OCI-LY1 (cell line): ENCODE measurements at regions not wholly inside any gene's neighbourhood (a gene's known extent, or its start where the extent isn't known, plus 50 kb on each side); places are given as distances from the start of the nearest gene placed in this dataset.
A peak's percentile ranks its signal among the peaks of the same experiment; 100 is the strongest.

ENCODE experiments used
- H2AFZ ChIP-seq: fragments of 200-600 bp; sonication (generic), shearing (Covaris generic); 2 replicates; pipeline ENCODE4 v1.6.0; 2014; ENCODE audit warnings: antibody characterized with exemption, mild to moderate bottlenecking, low read length
- H3F3A ChIP-seq: fragments of 200-600 bp; sonication (generic), shearing (Covaris generic); 2 replicates; pipeline ENCODE4 v1.6.0; 2014; ENCODE audit warnings: mild to moderate bottlenecking, antibody characterized with exemption, low read length, moderate library complexity; ENCODE audit not compliant: insufficient read depth
- H3K27ac ChIP-seq: fragments of 200-600 bp; sonication (generic); 2 replicates; pipeline ENCODE4 v1.5.1; 2014; ENCODE audit warnings: low read length, mixed run types, mild to moderate bottlenecking, low read depth; ENCODE audit not compliant: poor library complexity, severe bottlenecking
- H3K27me3 ChIP-seq: fragments of 200-600 bp; sonication (generic); 2 replicates; pipeline ENCODE4 v1.6.0; 2014; ENCODE audit warnings: antibody characterized with exemption, mild to moderate bottlenecking, low read length, moderate library complexity; ENCODE audit not compliant: insufficient read depth
- H3K36me3 ChIP-seq: fragments of 200-600 bp; sonication (generic); 2 replicates; pipeline ENCODE4 v1.6.1; 2014; ENCODE audit warnings: mild to moderate bottlenecking, antibody characterized with exemption, low read length, moderate library complexity, mixed read lengths; ENCODE audit not compliant: insufficient read depth
- H3K4me1 ChIP-seq: fragments of 200-600 bp; sonication (generic); 2 replicates; pipeline ENCODE4 v1.5.1; 2014; ENCODE audit warnings: mild to moderate bottlenecking, low read length, moderate library complexity; ENCODE audit not compliant: insufficient read depth, severe bottlenecking
- H3K4me2 ChIP-seq: fragments of 200-600 bp; sonication (generic), shearing (Covaris generic); 2 replicates; pipeline ENCODE4 v1.6.1; 2014; ENCODE audit warnings: low read length
- H3K4me3 ChIP-seq: fragments of 200-600 bp; sonication (generic); 2 replicates; pipeline ENCODE4 v1.5.1; 2014; ENCODE audit warnings: low read length, low read depth, mild to moderate bottlenecking, mixed read lengths; ENCODE audit not compliant: poor library complexity, severe bottlenecking
- H3K79me2 ChIP-seq: fragments of 200-600 bp; shearing (Covaris generic); 2 replicates; pipeline ENCODE4 v1.6.1; 2016; ENCODE audit warnings: mixed run types, low read length, mixed read lengths; ENCODE audit not compliant: insufficient read depth
- H3K9ac ChIP-seq: fragments of 200-600 bp; sonication (generic), shearing (Covaris generic); 2 replicates; pipeline ENCODE4 v1.6.1; 2014; ENCODE audit warnings: mild to moderate bottlenecking, low read length, mixed read lengths
- H3K9me2 ChIP-seq: fragments of 200-600 bp; sonication (generic), shearing (Covaris generic); 2 replicates; pipeline ENCODE4 v1.6.1; 2014; ENCODE audit warnings: low read depth, mild to moderate bottlenecking, low read length, mixed read lengths
- H3K9me3 ChIP-seq: fragments of 200-600 bp; shearing (Covaris generic); 2 replicates; pipeline ENCODE4 v1.6.1; 2014; ENCODE audit warnings: low read length, mixed read lengths
- H4K20me1 ChIP-seq: fragments of 200-600 bp; sonication (generic), shearing (Covaris generic); 2 replicates; pipeline ENCODE4 v1.6.0; 2016; ENCODE audit warnings: mild to moderate bottlenecking, low read length; ENCODE audit not compliant: insufficient read depth
- EZH2 ChIP-seq: fragments of 200-600 bp; sonication (generic), shearing (Covaris generic); IDR thresholded peaks from 2 replicates; pipeline ENCODE4 v1.8.0; 2017; ENCODE audit warnings: borderline replicate concordance, mixed run types, mild to moderate bottlenecking, antibody characterized with exemption, low read length, moderate library complexity, mixed read lengths
- TF ChIP-seq, protein P1 (sequence below): fragments of 200-600 bp; sonication (generic), shearing (Covaris generic); IDR thresholded peaks from 2 replicates; pipeline ENCODE4 v1.5.1; 2017; ENCODE audit warnings: mild to moderate bottlenecking, antibody characterized with exemption, low read length, moderate library complexity, mixed read lengths

DNA sequence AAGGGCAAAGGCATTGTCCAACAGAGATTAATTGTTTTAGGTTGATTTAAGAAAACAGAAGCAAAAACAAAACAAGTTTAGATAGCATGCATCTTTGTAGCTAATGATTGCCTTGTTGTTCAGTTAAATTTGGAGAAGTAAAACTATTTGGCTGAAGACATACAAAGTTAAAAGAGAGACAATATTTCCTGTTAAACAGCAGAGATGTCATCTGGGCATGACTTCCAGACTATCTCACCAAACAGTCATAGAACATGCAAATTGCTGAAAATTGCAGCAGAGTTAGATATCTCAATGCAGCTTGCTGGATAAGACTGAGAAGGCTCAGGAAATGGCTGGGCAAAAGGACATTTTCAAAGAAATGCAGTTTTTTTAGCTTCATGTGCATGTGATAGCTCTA is 57.5 kb upstream of the PDGFD start:
- no peak overlapping the region for H2AFZ ChIP-seq
- H3K9me2 ChIP-seq = no peaks in the 10 kb centered on the region
- no peaks in the 10 kb centered on the region for H3K36me3 ChIP-seq
- H4K20me1 ChIP-seq = no peaks in the 10 kb centered on the region
- TF ChIP-seq EZH2 = no peak
- TF ChIP-seq, protein P1, sequence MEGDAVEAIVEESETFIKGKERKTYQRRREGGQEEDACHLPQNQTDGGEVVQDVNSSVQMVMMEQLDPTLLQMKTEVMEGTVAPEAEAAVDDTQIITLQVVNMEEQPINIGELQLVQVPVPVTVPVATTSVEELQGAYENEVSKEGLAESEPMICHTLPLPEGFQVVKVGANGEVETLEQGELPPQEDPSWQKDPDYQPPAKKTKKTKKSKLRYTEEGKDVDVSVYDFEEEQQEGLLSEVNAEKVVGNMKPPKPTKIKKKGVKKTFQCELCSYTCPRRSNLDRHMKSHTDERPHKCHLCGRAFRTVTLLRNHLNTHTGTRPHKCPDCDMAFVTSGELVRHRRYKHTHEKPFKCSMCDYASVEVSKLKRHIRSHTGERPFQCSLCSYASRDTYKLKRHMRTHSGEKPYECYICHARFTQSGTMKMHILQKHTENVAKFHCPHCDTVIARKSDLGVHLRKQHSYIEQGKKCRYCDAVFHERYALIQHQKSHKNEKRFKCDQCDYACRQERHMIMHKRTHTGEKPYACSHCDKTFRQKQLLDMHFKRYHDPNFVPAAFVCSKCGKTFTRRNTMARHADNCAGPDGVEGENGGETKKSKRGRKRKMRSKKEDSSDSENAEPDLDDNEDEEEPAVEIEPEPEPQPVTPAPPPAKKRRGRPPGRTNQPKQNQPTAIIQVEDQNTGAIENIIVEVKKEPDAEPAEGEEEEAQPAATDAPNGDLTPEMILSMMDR = no peak
- no peaks in the 10 kb centered on the region for H3K9me3 ChIP-seq
- no peaks in the 10 kb centered on the region for H3K27me3 ChIP-seq
- no peak overlapping the region for H3K4me3 ChIP-seq
- peak overlapping the region; percentile 40 for H3K4me2 ChIP-seq
- H3K79me2 ChIP-seq = no peaks in the 10 kb centered on the region
- peaks cover 15% of the 10 kb centered on the region for H3K4me1 ChIP-seq
- no peaks in the 10 kb centered on the region for H3F3A ChIP-seq
- H3K27ac ChIP-seq = no peak overlapping the region
- H3K9ac ChIP-seq = no peak overlapping the region

DNA sequence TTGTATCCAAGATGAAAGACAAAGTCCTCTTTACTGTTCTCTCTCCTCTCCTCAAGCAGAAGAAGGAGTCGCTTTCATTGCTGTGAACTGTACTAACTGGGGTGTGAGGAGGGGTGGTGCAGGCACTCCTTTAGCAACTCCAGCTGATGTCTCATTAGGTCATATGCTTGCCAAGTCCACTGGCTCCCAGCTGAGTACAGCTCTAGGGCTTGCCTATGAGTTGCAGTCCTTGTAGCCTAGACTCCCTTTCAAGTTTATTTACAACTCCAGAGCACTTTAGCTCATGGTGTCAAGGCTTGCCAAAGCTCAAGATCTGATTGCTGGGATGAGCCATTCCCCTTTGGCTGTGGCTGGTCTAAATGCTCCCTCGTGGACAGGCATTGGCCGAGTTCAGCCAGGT is 55.1 kb upstream of the PDGFD start:
- no peak overlapping the region for H3K4me2 ChIP-seq
- H3K9me2 ChIP-seq = no peaks in the 10 kb centered on the region
- H3K36me3 ChIP-seq = no peaks in the 10 kb centered on the region
- no peaks in the 10 kb centered on the region for H3F3A ChIP-seq
- H3K27me3 ChIP-seq = no peaks in the 10 kb centered on the region
- no peak overlapping the region for H3K9ac ChIP-seq
- no peak overlapping the region for H3K27ac ChIP-seq
- TF ChIP-seq EZH2 = no peak
- no peaks in the 10 kb centered on the region for H3K9me3 ChIP-seq
- no peaks in the 10 kb centered on the region for H4K20me1 ChIP-seq
- no peak overlapping the region for H2AFZ ChIP-seq
- no peak overlapping the region for H3K4me3 ChIP-seq
- H3K79me2 ChIP-seq = no peaks in the 10 kb centered on the region
- peaks cover 27% of the 10 kb centered on the region for H3K4me1 ChIP-seq

DNA sequence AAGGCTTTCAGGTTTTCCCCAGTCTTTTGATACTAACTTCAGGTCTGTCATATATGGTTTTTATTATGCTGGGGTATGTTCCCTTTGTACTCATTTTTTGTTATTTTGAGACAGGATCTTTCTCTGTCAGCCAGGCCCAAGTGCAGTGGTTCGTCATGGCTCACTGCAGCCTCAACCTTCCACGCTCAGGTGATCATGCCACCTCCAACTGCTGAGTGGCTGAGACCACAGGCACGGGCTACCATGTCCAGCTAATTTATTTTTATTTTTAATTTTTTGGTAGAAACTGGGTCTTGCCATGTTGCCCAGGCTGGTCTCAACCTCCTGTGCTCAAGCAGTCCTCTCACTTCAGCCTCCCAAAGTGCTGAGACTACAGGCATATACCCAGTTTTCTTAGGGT is 50.6 kb upstream of the PDGFD start:
- no peak for TF ChIP-seq EZH2
- TF ChIP-seq, protein P1 = no peak
- no peaks in the 10 kb centered on the region for H3K27me3 ChIP-seq
- no peaks in the 10 kb centered on the region for H3K9me2 ChIP-seq
- no peak overlapping the region for H3K9ac ChIP-seq
- peak overlapping the region; percentile 11 for H3K27ac ChIP-seq
- no peaks in the 10 kb centered on the region for H3F3A ChIP-seq
- no peaks in the 10 kb centered on the region for H3K9me3 ChIP-seq
- H3K36me3 ChIP-seq = no peaks in the 10 kb centered on the region; the same call in 1 of the 2 replicates
- no peak overlapping the region for H3K4me3 ChIP-seq
- peaks cover 12% of the 10 kb centered on the region for H3K4me1 ChIP-seq
- H2AFZ ChIP-seq = no peak overlapping the region
- H3K4me2 ChIP-seq = no peak overlapping the region
- no peaks in the 10 kb centered on the region for H3K79me2 ChIP-seq
- no peaks in the 10 kb centered on the region for H4K20me1 ChIP-seq
